IPS-20b (cell line): ENCODE measurements at regions not wholly inside any gene's neighbourhood (a gene's known extent, or its start where the extent isn't known, plus 50 kb on each side); places are given as distances from the start of the nearest gene placed in this dataset.

Experiments used
- H3K27ac ChIP-seq: one replicate; pipeline ENCODE4 v1.5.1; 2013; ENCODE audit warnings: low read length
- H3K27me3 ChIP-seq: 2 replicates; pipeline ENCODE4 v1.6.1; 2013; ENCODE audit warnings: mild to moderate bottlenecking, low read length, inconsistent platforms; ENCODE audit not compliant: insufficient read depth
- H3K36me3 ChIP-seq: 2 replicates; pipeline ENCODE4 v1.6.1; 2013; ENCODE audit warnings: low read depth, mild to moderate bottlenecking, inconsistent platforms, low read length, moderate library complexity; ENCODE audit not compliant: insufficient read depth
- H3K4me1 ChIP-seq: 2 replicates; pipeline ENCODE4 v1.6.1; 2013; ENCODE audit warnings: mild to moderate bottlenecking, control low read depth, inconsistent platforms, low read length, moderate library complexity; ENCODE audit not compliant: insufficient read depth
- H3K4me3 ChIP-seq: 2 replicates; pipeline ENCODE4 v1.5.1; 2013; ENCODE audit warnings: mild to moderate bottlenecking, low read length, inconsistent platforms
- H3K9ac ChIP-seq: 2 replicates; pipeline ENCODE4 v1.6.1; 2013; ENCODE audit warnings: low read depth, mild to moderate bottlenecking, inconsistent platforms, low read length, moderate library complexity
- H3K9me3 ChIP-seq: 2 replicates; pipeline ENCODE4 v1.6.1; 2013; ENCODE audit warnings: mild to moderate bottlenecking, low read depth, low read length, inconsistent platforms; ENCODE audit not compliant: insufficient read depth

DNA sequence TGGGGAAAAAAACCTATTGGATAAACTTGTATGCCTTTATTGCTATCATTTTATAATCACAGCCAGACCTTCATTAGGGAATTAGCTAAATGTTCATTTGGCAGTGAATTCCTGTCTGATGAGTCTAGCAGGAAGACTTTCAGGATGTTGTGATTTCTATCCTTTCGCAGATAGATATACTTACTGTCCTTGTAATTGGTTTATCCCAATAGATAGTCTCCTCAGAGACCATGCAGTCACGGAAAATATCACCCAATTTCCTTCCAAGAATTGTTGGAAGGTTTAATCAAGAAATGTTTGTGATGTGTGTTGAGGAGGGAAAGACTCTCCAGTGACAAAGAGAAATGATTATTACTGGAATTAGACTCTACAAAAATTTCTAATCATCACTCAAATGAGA, 1937.9 kb upstream of the WWC1 start:
- H3K36me3 ChIP-seq = no peaks in the 10 kb centered on the region
- no peak overlapping the region for H3K27ac ChIP-seq
- no peak overlapping the region for H3K4me3 ChIP-seq
- no peaks in the 10 kb centered on the region for H3K27me3 ChIP-seq
- H3K9me3 ChIP-seq = no peaks in the 10 kb centered on the region
- H3K4me1 ChIP-seq = peaks cover 9% of the 10 kb centered on the region
- no peak overlapping the region for H3K9ac ChIP-seq

DNA sequence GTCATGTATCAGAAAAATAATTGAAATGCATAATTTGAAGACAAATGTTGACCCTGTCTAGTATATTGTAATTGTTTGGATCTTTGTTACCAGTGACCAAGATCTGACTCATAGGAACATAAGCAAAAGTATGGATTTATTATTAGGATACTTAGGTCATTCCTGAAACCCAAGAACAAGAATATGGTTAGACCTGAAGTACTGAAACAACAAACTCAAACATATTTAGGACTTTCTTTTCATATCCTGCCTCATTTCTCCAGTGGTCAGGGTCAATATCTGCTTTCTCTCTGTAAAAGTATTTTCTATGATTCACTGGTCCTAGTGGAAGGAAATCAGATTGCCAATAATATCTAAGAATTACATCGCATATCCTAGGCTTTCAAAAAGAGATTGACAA, 1937.1 kb upstream of the WWC1 start:
- H3K4me1 ChIP-seq = peaks cover 7% of the 10 kb centered on the region
- no peaks in the 10 kb centered on the region for H3K27me3 ChIP-seq
- no peak overlapping the region for H3K27ac ChIP-seq
- H3K9me3 ChIP-seq = no peaks in the 10 kb centered on the region
- no peak overlapping the region for H3K4me3 ChIP-seq
- no peaks in the 10 kb centered on the region for H3K36me3 ChIP-seq
- H3K9ac ChIP-seq = no peak overlapping the region

DNA sequence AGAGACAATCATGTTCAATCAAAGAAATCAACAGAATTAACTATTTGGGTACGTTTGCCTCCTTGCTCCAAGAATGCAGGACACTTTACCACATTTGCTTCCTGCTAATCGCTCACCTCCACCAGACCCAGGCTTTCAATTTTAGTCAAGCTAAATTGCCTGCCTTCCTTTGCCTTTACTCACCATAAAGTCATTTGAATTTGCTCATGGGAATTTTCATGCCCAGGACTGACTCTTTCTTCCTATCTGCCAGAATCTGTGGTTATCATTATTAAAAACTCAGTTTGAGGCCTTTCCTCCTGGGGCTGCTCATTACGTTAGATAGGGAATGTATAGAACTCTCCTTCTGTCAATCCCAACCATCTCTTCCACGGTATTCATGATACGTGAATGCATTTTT, 1935.3 kb upstream of the WWC1 start:
- H3K27me3 ChIP-seq = no peaks in the 10 kb centered on the region
- H3K4me1 ChIP-seq = peaks cover 7% of the 10 kb centered on the region; the same call in 1 of the 2 replicates
- no peak overlapping the region for H3K27ac ChIP-seq
- H3K9ac ChIP-seq = no peak overlapping the region
- no peak overlapping the region for H3K4me3 ChIP-seq
- no peaks in the 10 kb centered on the region for H3K9me3 ChIP-seq
- H3K36me3 ChIP-seq = no peaks in the 10 kb centered on the region

DNA sequence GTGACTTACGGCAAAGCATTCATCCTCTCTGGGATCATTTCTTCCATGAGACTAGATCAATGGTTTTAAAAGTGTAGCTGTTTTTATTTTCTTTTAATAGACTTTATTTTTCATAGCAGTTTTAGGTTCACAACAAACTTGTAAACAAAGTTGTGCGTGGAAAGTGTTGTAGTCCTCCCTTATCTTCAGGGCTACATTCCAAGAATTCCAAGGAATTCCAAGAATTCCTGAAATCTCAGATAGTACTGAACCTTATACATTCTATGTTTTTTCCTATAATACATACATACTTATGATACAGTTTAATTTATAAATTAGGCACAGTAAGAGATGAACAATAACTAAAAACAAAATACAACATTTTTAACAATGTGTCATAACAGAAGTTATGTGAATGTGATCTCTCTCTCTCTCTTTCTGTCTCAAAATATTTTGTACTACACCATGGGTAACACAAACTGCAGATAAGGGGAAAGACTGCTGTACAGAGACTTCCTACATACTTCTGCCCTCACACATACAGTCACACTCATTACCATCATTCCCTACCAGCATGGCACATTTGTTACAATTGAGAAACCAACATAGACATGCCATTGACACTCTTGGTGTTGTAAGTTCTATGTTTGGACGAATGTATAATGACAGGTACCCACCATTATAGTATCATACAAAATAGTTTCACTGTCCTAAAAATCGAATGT, 1933.2 kb upstream of the WWC1 start:
- no peaks in the 10 kb centered on the region for H3K27me3 ChIP-seq
- H3K4me1 ChIP-seq = peaks cover 7% of the 10 kb centered on the region; the same call in 1 of the 2 replicates
- H3K27ac ChIP-seq = no peak overlapping the region
- no peak overlapping the region for H3K4me3 ChIP-seq
- H3K9ac ChIP-seq = no peak overlapping the region
- 0 out of 2 replicates have a peak, but pooled peaks cover 5% of the 10 kb centered on the region for H3K9me3 ChIP-seq
- no peaks in the 10 kb centered on the region for H3K36me3 ChIP-seq

DNA sequence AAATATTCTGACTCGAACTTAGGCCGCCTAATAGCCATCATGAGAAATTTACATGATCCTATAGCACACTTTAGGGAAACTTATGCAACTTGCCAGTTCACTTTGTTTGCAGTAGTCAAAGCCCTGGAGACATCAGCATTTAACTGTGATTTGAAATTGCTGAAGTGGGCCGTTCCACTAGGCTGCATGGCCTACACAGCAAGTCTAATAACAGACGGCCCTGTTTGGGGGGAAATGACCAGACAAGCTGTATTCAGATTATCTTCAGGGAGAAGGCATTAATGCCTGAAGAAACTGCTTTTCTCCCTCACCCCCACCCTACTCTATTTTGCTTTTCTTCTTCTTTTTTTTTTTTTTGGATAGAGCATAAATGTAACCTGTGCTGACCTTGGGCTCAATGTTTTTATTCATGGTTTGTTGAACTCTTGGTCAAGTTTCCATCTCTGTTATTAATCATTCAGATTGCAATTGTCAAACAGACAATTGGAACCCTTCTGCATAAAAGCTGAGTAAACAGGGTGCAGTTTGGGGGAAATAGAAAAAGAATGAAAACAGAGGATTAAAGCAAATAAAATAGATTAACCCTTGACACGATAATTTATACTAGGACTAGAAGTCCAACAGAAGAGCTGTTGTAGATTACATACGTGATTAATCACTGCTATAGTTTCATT, 1928.2 kb upstream of the WWC1 start:
- H3K4me1 ChIP-seq = peaks cover 2% of the 10 kb centered on the region; the same call in 1 of the 2 replicates
- H3K27ac ChIP-seq = no peak overlapping the region
- H3K9ac ChIP-seq = no peak overlapping the region
- H3K36me3 ChIP-seq = no peaks in the 10 kb centered on the region
- H3K9me3 ChIP-seq = 0 out of 2 replicates have a peak, but pooled peaks cover 5% of the 10 kb centered on the region
- no peak overlapping the region for H3K4me3 ChIP-seq
- no peaks in the 10 kb centered on the region for H3K27me3 ChIP-seq

DNA sequence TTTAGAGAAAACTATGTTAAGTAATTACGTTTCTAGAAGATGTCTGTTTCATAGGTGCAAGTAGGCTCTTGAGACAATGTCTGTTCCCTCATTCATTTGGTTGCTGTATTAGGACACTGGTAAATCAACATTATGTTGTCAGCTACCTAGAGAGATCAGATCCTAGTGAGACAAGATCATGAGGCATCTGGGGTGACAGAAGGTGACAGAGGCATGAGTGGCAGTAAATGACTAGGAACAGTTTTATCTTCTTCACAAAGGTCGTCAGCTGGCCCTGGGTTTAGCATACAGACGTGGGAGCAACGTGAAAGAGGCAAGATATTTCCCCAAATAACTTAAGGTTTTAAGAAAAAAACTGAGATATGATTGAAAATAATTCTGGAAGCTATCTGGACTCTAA, 1926.3 kb upstream of the WWC1 start:
- H3K4me3 ChIP-seq = no peak overlapping the region
- peaks cover 3% of the 10 kb centered on the region; the same call in 1 of the 2 replicates for H3K27me3 ChIP-seq
- H3K4me1 ChIP-seq = peaks cover 11% of the 10 kb centered on the region; the same call in 1 of the 2 replicates
- 0 out of 2 replicates have a peak, but pooled peaks cover 5% of the 10 kb centered on the region for H3K9me3 ChIP-seq
- no peak overlapping the region for H3K9ac ChIP-seq
- no peak overlapping the region for H3K27ac ChIP-seq
- no peaks in the 10 kb centered on the region for H3K36me3 ChIP-seq

DNA sequence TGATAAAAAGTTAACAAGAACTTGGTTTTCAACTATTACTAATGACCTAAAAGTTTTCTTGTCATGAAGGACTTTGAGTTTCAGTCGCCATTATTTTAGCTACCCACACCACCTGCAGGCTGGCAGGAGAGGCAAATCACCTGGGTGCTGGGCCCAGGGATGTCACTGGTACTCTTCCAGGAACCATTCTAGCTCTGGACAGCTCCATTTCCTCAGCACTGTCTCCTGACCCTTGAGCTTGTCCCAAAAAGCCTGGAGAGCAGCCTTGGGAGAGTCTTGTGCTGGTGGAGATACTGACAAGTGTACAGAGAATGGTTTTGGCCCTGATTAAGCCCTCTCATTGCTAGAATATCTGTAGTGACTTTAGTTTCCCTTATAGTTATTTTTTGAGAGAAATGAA, 1924.1 kb upstream of the WWC1 start:
- H3K4me1 ChIP-seq = peaks cover 11% of the 10 kb centered on the region; the same call in 1 of the 2 replicates
- no peaks in the 10 kb centered on the region for H3K9me3 ChIP-seq
- H3K27me3 ChIP-seq = peaks cover 11% of the 10 kb centered on the region; the same call in 1 of the 2 replicates
- H3K9ac ChIP-seq = no peak overlapping the region
- H3K36me3 ChIP-seq = no peaks in the 10 kb centered on the region
- H3K27ac ChIP-seq = no peak overlapping the region
- H3K4me3 ChIP-seq = no peak overlapping the region

DNA sequence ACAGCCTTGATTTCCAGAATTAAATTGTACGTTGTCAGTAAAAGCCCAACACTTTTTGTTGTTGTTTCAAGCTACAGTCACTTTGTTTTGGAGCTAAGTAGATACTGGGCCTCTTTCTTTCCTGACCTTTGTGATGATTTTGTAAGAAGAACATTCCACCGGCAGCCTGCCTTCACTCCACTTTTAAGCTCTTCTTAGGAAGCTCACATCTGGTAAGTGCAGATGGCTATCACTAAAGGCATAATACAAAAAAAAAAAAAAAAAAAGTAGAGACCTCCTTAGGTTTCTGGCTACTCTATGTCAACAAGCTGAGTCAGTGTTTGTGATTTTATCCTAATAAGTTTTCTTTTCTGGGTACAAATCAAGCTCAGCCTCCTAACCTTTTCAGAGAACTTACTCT, 1922.1 kb upstream of the WWC1 start:
- H3K9ac ChIP-seq = no peak overlapping the region
- no peaks in the 10 kb centered on the region for H3K36me3 ChIP-seq
- H3K9me3 ChIP-seq = no peaks in the 10 kb centered on the region
- peaks cover 11% of the 10 kb centered on the region; the same call in 1 of the 2 replicates for H3K4me1 ChIP-seq
- H3K27ac ChIP-seq = no peak overlapping the region
- H3K4me3 ChIP-seq = no peak overlapping the region
- H3K27me3 ChIP-seq = peaks cover 11% of the 10 kb centered on the region; the same call in 1 of the 2 replicates

DNA sequence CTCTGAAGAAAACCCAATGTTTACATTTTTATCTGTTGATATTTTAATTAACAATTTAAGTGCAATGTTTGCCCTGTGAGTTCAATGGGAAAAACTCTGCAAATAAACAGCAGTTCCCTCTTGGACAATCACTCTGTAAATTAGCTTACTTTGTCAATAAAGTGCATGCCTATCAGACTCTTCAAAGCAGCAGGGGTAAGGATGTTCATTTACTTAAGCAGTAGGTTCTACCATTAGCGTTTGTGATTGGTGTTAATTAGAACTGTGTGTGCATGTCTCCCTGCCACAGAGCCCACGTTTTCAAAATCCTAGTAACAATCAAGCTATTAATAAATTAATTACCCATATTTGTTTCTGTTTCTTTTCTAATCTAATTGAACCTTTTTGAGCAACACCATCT, 1921.6 kb upstream of the WWC1 start:
- peaks cover 11% of the 10 kb centered on the region; the same call in 1 of the 2 replicates for H3K4me1 ChIP-seq
- no peak overlapping the region for H3K27ac ChIP-seq
- H3K4me3 ChIP-seq = no peak overlapping the region
- no peaks in the 10 kb centered on the region for H3K9me3 ChIP-seq
- no peak overlapping the region for H3K9ac ChIP-seq
- H3K27me3 ChIP-seq = peaks cover 11% of the 10 kb centered on the region; the same call in 1 of the 2 replicates
- H3K36me3 ChIP-seq = no peaks in the 10 kb centered on the region

DNA sequence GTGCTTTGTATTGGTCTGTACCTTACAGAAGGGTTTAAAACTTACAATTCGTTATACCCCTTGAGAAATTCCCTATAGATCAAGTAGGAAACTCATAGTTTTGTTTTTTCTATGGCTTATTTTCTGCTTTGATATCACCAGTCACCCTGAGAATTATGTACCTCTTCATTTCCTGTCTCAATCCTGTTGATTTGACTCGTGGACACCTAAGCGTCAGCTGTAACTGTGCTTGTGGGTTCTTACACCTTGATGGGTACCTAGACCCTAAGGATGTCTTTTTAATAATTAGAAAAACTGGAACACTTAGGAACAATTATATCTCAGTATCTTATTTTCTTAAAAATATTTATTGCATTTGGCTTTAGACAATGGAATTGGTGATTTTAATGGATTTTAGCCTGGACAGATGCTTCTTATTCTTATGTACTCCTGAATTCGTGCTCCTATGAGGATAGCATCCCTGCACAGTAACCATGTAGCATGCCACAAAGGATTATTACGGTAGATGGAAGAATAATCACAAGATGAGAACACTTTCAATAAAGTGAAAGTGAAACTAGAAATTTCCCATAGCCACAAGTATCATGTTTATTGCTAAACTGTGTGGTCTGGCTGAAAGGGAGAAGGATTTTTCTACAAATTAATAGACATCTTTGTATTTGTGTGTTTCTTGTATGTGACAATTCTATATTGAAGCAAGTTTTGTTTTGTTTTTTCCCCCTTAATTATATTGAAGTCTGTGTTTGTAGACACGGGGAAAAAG, 1920.3 kb upstream of the WWC1 start:
- H3K9ac ChIP-seq = no peak overlapping the region
- H3K36me3 ChIP-seq = no peaks in the 10 kb centered on the region
- H3K4me1 ChIP-seq = peaks cover 11% of the 10 kb centered on the region; the same call in 1 of the 2 replicates
- H3K27ac ChIP-seq = no peak overlapping the region
- H3K9me3 ChIP-seq = no peaks in the 10 kb centered on the region
- peaks cover 11% of the 10 kb centered on the region; the same call in 1 of the 2 replicates for H3K27me3 ChIP-seq
- no peak overlapping the region for H3K4me3 ChIP-seq

DNA sequence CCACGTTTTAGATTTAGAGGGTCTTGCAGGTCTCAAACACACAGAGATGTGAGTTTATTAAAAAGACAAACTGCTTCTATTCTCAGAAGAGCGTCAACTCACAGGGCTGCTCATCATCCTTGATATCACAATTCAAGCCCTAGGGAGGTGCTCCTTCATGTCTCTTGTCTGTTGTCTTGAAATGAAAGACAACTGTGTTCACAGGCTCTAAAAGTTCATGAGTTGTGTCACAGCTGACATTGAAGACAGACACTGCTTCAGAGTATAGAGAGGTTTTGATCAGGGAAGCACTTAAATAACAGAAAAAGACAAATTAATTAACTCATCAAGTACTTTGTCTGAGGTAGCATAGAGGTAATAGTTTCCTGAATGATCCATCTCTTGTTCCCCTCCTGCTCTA, 1917.6 kb upstream of the WWC1 start:
- Histone ChIP-seq H3K36me3 (no peaks in the 10 kb centered on the region), H3K4me3 (no peak overlapping the region), H3K4me1 (peaks cover 11% of the 10 kb centered on the region; the same call in 1 of the 2 replicates), H3K27ac (no peak overlapping the region), H3K27me3 (peaks cover 10% of the 10 kb centered on the region; the same call in 1 of the 2 replicates), H3K9me3 (peaks cover under 1% of the 10 kb centered on the region; the same call in 1 of the 2 replicates), H3K9ac (no peak overlapping the region)
